ENCODE measurements at regions not wholly inside any gene's neighbourhood (a gene's known extent, or its start where the extent isn't known, plus 50 kb on each side); places are given as distances from the start of the nearest gene placed in this dataset.

DNA sequence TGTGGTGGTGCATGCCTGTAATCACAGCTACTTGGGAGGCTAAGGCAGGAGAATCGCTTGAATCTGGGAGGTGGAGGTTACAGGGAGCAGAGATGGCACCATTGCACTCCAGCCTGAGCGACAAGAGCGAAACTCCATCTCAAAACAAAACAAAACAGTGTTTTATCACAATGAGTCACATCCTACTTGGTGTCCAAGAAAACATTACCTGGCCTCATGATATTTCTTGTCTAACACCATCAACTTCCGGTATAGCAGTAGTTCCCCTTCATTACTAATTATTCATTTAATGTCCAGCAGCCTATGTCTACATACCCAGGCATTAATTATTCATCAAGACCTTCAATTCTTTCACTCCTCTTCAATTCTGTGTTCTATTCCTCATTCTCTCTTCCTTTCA lies 115.5 kb downstream of the CCDC59 start:
- Histone ChIP-seq H3K4me1 (ENCODE audit: control insufficient read depth in 4 of 4, insufficient read depth in 4 of 4, low read length in 3 of 4) (no peaks in the 10 kb centered on the region), H3K27me3 (ENCODE audit: control insufficient read depth in 4 of 4, insufficient read depth in 4 of 4, low read length in 3 of 4) (no peaks in the 10 kb centered on the region), H3K27ac (ENCODE audit: low read depth in 1 of 2, low read length in 2 of 2) (no peak overlapping the region), H3K9me3 (ENCODE audit: control insufficient read depth in 4 of 4, low read length in 3 of 4) (no peaks in the 10 kb centered on the region), H3K4me3 (ENCODE audit: low read depth in 1 of 3, low read length in 3 of 3) (no peak overlapping the region), H3K9ac (ENCODE audit: low read depth in 1 of 2, low read length in 2 of 2) (no peak overlapping the region), H3K36me3 (ENCODE audit: control insufficient read depth in 4 of 4, insufficient read depth in 3 of 4, low read depth in 1 of 4, low read length in 3 of 4) (no peaks in the 10 kb centered on the region)
- TF ChIP-seq EGR1 (IDR thresholded peaks at IDR 0.05; ENCODE audit: low read depth in 2 of 2) (no peak), SP1 (IDR thresholded peaks at IDR 0.05) (no peak), JUND (IDR thresholded peaks at IDR 0.05) (no peak)
- TF ChIP-seq, protein P1, sequence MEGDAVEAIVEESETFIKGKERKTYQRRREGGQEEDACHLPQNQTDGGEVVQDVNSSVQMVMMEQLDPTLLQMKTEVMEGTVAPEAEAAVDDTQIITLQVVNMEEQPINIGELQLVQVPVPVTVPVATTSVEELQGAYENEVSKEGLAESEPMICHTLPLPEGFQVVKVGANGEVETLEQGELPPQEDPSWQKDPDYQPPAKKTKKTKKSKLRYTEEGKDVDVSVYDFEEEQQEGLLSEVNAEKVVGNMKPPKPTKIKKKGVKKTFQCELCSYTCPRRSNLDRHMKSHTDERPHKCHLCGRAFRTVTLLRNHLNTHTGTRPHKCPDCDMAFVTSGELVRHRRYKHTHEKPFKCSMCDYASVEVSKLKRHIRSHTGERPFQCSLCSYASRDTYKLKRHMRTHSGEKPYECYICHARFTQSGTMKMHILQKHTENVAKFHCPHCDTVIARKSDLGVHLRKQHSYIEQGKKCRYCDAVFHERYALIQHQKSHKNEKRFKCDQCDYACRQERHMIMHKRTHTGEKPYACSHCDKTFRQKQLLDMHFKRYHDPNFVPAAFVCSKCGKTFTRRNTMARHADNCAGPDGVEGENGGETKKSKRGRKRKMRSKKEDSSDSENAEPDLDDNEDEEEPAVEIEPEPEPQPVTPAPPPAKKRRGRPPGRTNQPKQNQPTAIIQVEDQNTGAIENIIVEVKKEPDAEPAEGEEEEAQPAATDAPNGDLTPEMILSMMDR (IDR thresholded peaks at IDR 0.05; ENCODE audit: low read depth, low read length, missing input control): no peak
- WGBS: 70% methylated on average over 4 of the region's 4 CpGs
- DNase-seq (ENCODE audit: low spot score): no peak

DNA sequence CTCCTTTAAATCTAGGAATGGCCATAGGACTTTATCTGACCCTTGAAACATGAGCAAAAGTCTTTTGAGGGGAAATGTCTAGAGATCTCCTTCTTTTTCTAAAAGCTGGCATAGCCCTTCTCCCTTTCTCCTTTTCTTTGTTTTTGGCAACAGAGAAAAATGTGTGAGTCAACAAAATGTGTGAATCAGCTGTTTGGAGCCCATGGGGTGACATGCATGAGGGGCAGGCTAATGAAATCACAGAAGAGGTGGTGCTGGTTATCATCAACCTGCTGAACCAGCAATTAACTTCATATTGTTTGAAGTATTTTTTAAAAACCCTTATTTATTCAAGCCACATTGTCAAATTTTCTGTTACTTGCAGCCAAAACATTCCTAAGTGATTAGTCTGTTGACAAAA lies 132.3 kb downstream of the CCDC59 start:
- DNase-seq (ENCODE audit: low spot score): no peak
- H3K4me3 ChIP-seq (ENCODE audit: low read depth in 1 of 3, low read length in 3 of 3): no peak overlapping the region
- no peak overlapping the region for H3K27ac ChIP-seq (ENCODE audit: low read depth in 1 of 2, low read length in 2 of 2)

DNA sequence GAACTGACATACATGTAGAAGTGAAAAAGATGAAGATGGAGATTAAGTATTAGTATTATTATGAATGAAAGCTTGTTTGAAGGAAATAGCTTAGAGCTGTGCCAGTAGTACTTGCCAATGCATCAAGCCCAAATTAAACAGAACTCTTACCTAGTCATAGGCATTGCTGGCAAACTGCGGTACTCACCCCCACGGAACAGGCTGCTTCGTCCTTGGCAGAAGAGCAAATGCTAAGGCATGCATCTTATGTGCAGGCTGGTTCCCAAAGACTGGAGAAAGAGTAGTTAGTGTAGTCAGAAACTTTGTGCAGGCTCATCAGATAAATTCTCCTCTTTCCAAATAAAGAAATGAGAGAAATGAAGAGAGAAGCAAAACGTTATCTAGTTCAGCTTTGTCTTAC lies 134.8 kb downstream of the CCDC59 start:
- 75% methylated on average over 4 of the region's 4 CpGs for WGBS
- H3K4me1 ChIP-seq (ENCODE audit: control insufficient read depth in 4 of 4, insufficient read depth in 4 of 4, low read length in 3 of 4): no peaks in the 10 kb centered on the region
- TF ChIP-seq SP1 (IDR thresholded peaks at IDR 0.05) (no peak), YY1 (IDR thresholded peaks at IDR 0.05) (no peak), RXRA (IDR thresholded peaks at IDR 0.05) (no peak)
- TF ChIP-seq, protein P2, sequence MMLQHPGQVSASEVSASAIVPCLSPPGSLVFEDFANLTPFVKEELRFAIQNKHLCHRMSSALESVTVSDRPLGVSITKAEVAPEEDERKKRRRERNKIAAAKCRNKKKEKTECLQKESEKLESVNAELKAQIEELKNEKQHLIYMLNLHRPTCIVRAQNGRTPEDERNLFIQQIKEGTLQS (IDR thresholded peaks at IDR 0.05): no peak
- TF ChIP-seq, protein P3, sequence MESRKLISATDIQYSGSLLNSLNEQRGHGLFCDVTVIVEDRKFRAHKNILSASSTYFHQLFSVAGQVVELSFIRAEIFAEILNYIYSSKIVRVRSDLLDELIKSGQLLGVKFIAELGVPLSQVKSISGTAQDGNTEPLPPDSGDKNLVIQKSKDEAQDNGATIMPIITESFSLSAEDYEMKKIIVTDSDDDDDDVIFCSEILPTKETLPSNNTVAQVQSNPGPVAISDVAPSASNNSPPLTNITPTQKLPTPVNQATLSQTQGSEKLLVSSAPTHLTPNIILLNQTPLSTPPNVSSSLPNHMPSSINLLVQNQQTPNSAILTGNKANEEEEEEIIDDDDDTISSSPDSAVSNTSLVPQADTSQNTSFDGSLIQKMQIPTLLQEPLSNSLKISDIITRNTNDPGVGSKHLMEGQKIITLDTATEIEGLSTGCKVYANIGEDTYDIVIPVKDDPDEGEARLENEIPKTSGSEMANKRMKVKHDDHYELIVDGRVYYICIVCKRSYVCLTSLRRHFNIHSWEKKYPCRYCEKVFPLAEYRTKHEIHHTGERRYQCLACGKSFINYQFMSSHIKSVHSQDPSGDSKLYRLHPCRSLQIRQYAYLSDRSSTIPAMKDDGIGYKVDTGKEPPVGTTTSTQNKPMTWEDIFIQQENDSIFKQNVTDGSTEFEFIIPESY (IDR thresholded peaks at IDR 0.05): no peak

More for the DNA sequence above, 132.3 kb downstream of the CCDC59 start:
- no peaks in the 10 kb centered on the region for H3K36me3 ChIP-seq (ENCODE audit: control insufficient read depth in 4 of 4, insufficient read depth in 3 of 4, low read depth in 1 of 4, low read length in 3 of 4)
- no peaks in the 10 kb centered on the region for H3K9me3 ChIP-seq (ENCODE audit: control insufficient read depth in 4 of 4, low read length in 3 of 4)
- no peak overlapping the region for H3K9ac ChIP-seq (ENCODE audit: low read depth in 1 of 2, low read length in 2 of 2)
- TF ChIP-seq NR2F2 (IDR thresholded peaks at IDR 0.05): no peak
- TF ChIP-seq, protein P1 (IDR thresholded peaks at IDR 0.05; ENCODE audit: low read depth, low read length, missing input control): no peak
- no peaks in the 10 kb centered on the region for H3K4me1 ChIP-seq (ENCODE audit: control insufficient read depth in 4 of 4, insufficient read depth in 4 of 4, low read length in 3 of 4)
- no peaks in the 10 kb centered on the region for H3K27me3 ChIP-seq (ENCODE audit: control insufficient read depth in 4 of 4, insufficient read depth in 4 of 4, low read length in 3 of 4)

More for the DNA sequence above, 134.8 kb downstream of the CCDC59 start:
- Histone ChIP-seq H3K27me3 (ENCODE audit: control insufficient read depth in 4 of 4, insufficient read depth in 4 of 4, low read length in 3 of 4) (no peaks in the 10 kb centered on the region), H3K36me3 (ENCODE audit: control insufficient read depth in 4 of 4, insufficient read depth in 3 of 4, low read depth in 1 of 4, low read length in 3 of 4) (no peaks in the 10 kb centered on the region), H3K4me3 (ENCODE audit: low read depth in 1 of 3, low read length in 3 of 3) (no peak overlapping the region), H3K9ac (ENCODE audit: low read depth in 1 of 2, low read length in 2 of 2) (no peak overlapping the region), H3K9me3 (ENCODE audit: control insufficient read depth in 4 of 4, low read length in 3 of 4) (no peaks in the 10 kb centered on the region), H3K27ac (ENCODE audit: low read depth in 1 of 2, low read length in 2 of 2) (no peak overlapping the region)
- no peak for DNase-seq (ENCODE audit: low spot score)
